ENCODE measurements at regions not wholly inside any gene's neighbourhood (a gene's known extent, or its start where the extent isn't known, plus 50 kb on each side); places are given as distances from the start of the nearest gene placed in this dataset.

DNA sequence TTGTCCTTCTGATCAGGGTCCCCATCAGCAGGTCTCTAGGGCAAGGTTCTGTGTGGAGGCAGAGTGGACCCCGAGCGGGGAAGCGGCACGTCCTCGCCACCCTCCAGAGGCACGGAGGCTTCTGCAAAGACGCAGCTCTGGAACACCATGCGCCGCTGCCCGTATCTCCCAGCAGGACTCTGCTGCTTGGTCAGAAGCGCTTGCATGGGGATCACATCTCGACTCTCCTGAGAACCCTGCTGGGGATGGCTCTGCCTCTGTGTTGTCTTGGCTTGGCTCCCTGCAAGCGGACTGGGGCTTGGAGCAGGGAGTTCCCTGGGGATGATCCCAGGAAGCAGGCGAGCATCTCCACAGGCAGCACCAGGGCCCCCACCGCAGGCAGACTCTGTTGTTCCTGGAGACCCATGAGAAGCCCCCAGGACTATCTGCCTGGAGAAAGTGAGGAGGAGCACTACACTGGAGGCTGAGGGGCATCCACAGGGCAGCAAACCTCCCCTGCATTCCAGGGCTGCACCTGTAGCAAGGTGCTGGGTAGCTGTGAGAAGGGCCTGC is 520.5 kb downstream of the GLRX3 start:
- Histone ChIP-seq H3K9me2 (ENCODE audit: insufficient read depth, low read length) (no peaks in the 10 kb centered on the region), H2AFZ (ENCODE audit: low read length) (no peak overlapping the region), H3K27ac (ENCODE audit: low read depth, low read length, poor library complexity, severe bottlenecking) (no peak overlapping the region), H3K36me3 (ENCODE audit: insufficient read depth, low read length) (no peaks in the 10 kb centered on the region), H3K4me3 (ENCODE audit: low read depth, low read length, poor library complexity, severe bottlenecking) (no peak overlapping the region), H3K79me2 (ENCODE audit: insufficient read depth, low read depth, low read length) (no peaks in the 10 kb centered on the region), H4K20me1 (ENCODE audit: insufficient read depth, low read length) (no peaks in the 10 kb centered on the region), H3K4me2 (ENCODE audit: low read length) (no peak overlapping the region), H3K4me1 (ENCODE audit: insufficient read depth, low read length, poor library complexity, severe bottlenecking) (no peaks in the 10 kb centered on the region), H3K9me3 (ENCODE audit: low read length) (no peaks in the 10 kb centered on the region)
- CTCF ChIA-PET (ENCODE audit: unreplicated experiment), result no interaction called here
- no TSS peak for BruUV-seq (replicated peaks)
- DNase-seq (ENCODE audit: low spot score), result no peak
- POLR2A ChIA-PET, result interaction anchor here (0.6 kb wide), 1 partner anchor 143 kb away, joined by 3 read pairs; no protein-coding TSS in a partner anchor
- TF ChIP-seq, protein P1, sequence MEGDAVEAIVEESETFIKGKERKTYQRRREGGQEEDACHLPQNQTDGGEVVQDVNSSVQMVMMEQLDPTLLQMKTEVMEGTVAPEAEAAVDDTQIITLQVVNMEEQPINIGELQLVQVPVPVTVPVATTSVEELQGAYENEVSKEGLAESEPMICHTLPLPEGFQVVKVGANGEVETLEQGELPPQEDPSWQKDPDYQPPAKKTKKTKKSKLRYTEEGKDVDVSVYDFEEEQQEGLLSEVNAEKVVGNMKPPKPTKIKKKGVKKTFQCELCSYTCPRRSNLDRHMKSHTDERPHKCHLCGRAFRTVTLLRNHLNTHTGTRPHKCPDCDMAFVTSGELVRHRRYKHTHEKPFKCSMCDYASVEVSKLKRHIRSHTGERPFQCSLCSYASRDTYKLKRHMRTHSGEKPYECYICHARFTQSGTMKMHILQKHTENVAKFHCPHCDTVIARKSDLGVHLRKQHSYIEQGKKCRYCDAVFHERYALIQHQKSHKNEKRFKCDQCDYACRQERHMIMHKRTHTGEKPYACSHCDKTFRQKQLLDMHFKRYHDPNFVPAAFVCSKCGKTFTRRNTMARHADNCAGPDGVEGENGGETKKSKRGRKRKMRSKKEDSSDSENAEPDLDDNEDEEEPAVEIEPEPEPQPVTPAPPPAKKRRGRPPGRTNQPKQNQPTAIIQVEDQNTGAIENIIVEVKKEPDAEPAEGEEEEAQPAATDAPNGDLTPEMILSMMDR (conservative IDR thresholded peaks at IDR 0.05; ENCODE audit: low read length), result no peak
- no peak for TF ChIP-seq EZH2phosphoT487 (IDR thresholded peaks at IDR 0.05; ENCODE audit: borderline replicate concordance, low read depth, low read length)
- intact Hi-C loops (cut with micrococcal nuclease; ENCODE audit: unreplicated experiment), result no loop called here

DNA sequence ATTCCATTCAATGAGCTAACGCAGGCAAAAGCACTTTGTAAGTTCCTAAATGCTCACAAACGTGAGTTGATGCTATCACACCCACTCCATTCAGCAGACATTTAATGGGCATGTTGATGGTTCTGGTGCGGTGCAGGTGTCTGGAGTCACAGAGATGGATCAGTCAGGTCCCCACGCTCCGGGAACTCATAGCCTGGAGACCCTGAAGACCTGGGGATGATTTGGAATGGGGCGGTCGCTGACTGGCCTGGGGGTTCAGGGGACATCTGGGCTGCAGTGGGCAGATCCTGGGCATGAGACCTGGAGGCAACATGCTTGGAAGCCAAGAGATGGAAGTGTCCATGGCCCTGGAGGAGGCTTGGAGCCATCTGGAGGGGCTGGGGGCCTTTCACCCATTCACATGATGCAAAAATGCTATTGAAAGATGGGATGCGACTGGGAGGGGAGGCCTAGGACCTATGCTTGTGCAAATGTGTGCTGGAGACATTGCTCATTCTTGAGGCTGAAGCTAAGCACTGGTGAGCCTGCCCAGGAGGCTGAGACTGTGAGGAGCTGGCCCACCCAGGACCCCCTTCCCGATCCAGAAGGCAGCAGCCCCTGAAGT is 522.6 kb downstream of the GLRX3 start:
- Histone ChIP-seq H4K20me1 (ENCODE audit: insufficient read depth, low read length) (no peaks in the 10 kb centered on the region), H3K36me3 (ENCODE audit: insufficient read depth, low read length) (no peaks in the 10 kb centered on the region), H2AFZ (ENCODE audit: low read length) (no peak overlapping the region), H3K27ac (ENCODE audit: low read depth, low read length, poor library complexity, severe bottlenecking) (no peak overlapping the region), H3K9me2 (ENCODE audit: insufficient read depth, low read length) (no peaks in the 10 kb centered on the region), H3K9me3 (ENCODE audit: low read length) (no peaks in the 10 kb centered on the region), H3K4me3 (ENCODE audit: low read depth, low read length, poor library complexity, severe bottlenecking) (no peak overlapping the region), H3K4me1 (ENCODE audit: insufficient read depth, low read length, poor library complexity, severe bottlenecking) (no peaks in the 10 kb centered on the region), H3K4me2 (ENCODE audit: low read length) (no peak overlapping the region), H3K79me2 (ENCODE audit: insufficient read depth, low read depth, low read length) (no peaks in the 10 kb centered on the region)
- ChIA-PET CTCF (ENCODE audit: unreplicated experiment) (no interaction called here), POLR2A (no interaction called here)
- DNase-seq (ENCODE audit: low spot score), result no peak
- BruUV-seq (replicated peaks), result no TSS peak
- intact Hi-C loops (cut with micrococcal nuclease; ENCODE audit: unreplicated experiment), result no loop called here
- TF ChIP-seq, protein P1 (conservative IDR thresholded peaks at IDR 0.05; ENCODE audit: low read length), result no peak
- TF ChIP-seq EZH2phosphoT487 (IDR thresholded peaks at IDR 0.05; ENCODE audit: borderline replicate concordance, low read depth, low read length), result no peak

GRCh38 chr10:130659528-130659927 is 523.3 kb downstream of the GLRX3 start:
- Histone ChIP-seq H3K4me3 (ENCODE audit: low read depth, low read length, poor library complexity, severe bottlenecking) (no peak overlapping the region), H3K27ac (ENCODE audit: low read depth, low read length, poor library complexity, severe bottlenecking) (no peak overlapping the region), H3K36me3 (ENCODE audit: insufficient read depth, low read length) (no peaks in the 10 kb centered on the region), H3K4me1 (ENCODE audit: insufficient read depth, low read length, poor library complexity, severe bottlenecking) (no peaks in the 10 kb centered on the region), H3K9me3 (ENCODE audit: low read length) (no peaks in the 10 kb centered on the region), H2AFZ (ENCODE audit: low read length) (no peak overlapping the region), H4K20me1 (ENCODE audit: insufficient read depth, low read length) (no peaks in the 10 kb centered on the region), H3K4me2 (ENCODE audit: low read length) (no peak overlapping the region), H3K9me2 (ENCODE audit: insufficient read depth, low read length) (no peaks in the 10 kb centered on the region), H3K79me2 (ENCODE audit: insufficient read depth, low read depth, low read length) (no peaks in the 10 kb centered on the region)
- intact Hi-C loops (cut with micrococcal nuclease; ENCODE audit: unreplicated experiment), result no loop called here
- POLR2A ChIA-PET, result no interaction called here
- BruUV-seq (replicated peaks), result no TSS peak
- CTCF ChIA-PET (ENCODE audit: unreplicated experiment), result no interaction called here
- no peak for TF ChIP-seq EZH2phosphoT487 (IDR thresholded peaks at IDR 0.05; ENCODE audit: borderline replicate concordance, low read depth, low read length)
- TF ChIP-seq, protein P1 (conservative IDR thresholded peaks at IDR 0.05; ENCODE audit: low read length), result no peak
- no peak for DNase-seq (ENCODE audit: low spot score)
